AG08396 (cell line): ENCODE measurements at regions not wholly inside any gene's neighbourhood (a gene's known extent, or its start where the extent isn't known, plus 50 kb on each side); places are given as distances from the start of the nearest gene placed in this dataset.
"Not testable (repeated sequence)": the region's sequence is repeated elsewhere in the genome, so short reads cannot be mapped to it uniquely, and the experiment has no call there.

Experiments
- DNase-seq: peaks from one replicate; pipeline ENCODE4 v3.0.0; 2012; ENCODE audit warnings: low spot score, mixed read lengths

- DNase-seq, result no peak
These were observed 116.4 kb upstream of the FANCL start for GRCh38 chr2:58357521-58357920.

DNA sequence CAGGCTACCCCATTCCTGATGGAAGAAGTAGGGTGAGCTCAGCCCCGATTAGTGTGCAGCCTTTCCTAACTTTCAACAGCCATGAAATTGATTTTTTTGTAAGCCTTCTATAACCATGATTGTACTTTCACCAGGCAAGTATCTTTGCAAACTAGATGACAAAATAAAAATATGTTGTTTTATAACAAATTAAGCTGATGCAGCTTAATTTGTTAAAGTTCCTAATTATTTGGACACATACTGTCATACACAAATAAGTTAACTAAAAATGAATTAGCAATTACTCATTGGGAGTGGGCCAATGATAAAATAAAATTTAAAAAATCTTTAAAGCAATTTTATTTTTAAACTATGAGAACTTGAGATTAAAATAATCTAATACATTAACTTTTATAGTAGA is 113.1 kb upstream of the FANCL start:
- DNase-seq, result no peak

DNA sequence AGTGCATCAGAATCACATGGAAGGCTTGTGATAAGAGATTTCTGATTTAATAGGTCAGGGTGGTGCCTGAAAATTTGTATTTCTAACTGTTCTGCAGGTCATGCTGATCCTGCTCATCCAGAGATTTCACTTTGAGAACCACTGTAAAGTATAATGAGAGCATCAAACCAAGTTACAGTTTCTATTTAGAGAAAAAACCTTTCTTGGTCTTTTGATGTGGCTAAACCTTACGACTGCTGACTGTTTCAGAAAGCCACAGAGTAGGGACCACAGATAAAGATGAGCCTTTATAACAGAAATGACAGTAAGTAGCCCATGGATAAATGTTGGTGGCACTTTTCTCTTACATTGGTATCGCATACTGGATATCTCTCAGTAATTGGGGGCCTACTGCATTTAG is 109.4 kb upstream of the FANCL start:
- DNase-seq, result no peak

GRCh38 chr2:58347810-58348209 is 106.7 kb upstream of the FANCL start:
- DNase-seq, result no peak

DNA sequence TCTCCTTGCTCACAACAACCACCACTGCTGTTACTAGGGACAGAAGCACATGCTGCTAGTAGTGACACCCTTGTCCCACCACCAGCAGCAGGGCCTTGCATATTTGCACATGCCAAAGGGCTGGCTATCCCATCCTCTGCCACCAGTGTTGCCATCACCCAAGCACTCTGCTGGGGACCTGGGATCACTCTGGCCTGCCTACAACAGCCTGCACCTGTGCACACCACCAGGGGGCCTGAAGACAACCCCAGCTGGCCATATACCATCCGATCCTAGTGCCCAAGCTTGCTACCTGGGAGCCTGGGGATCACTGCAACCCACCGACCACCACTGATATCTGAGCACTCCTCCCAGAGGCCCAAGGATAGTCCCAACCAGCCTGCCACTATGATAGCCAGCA is 99.9 kb upstream of the FANCL start:
- DNase-seq, result no peak

- DNase-seq, result no peak
These were observed 98.6 kb upstream of the FANCL start for GRCh38 chr2:58339548-58340243.

DNA sequence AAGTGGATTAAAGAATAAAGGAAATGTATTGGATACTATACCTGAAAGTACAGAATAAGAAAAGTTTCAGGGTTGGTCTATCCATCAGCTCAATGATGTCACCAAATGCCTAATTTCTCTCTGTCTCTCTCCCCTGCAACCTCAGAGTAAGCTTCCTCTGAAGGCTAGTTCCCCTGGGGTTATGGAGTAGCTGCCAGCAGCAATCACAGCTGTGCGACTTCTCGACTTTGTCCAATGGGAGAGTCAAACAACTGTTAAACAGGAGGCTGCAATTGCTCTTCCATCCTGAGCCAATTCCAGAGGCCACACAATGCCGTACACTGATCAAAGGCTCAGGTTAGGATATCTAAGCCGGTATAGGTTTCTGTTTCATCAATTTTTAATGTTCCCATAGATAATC is 95.3 kb upstream of the FANCL start:
- DNase-seq, result no peak

DNA sequence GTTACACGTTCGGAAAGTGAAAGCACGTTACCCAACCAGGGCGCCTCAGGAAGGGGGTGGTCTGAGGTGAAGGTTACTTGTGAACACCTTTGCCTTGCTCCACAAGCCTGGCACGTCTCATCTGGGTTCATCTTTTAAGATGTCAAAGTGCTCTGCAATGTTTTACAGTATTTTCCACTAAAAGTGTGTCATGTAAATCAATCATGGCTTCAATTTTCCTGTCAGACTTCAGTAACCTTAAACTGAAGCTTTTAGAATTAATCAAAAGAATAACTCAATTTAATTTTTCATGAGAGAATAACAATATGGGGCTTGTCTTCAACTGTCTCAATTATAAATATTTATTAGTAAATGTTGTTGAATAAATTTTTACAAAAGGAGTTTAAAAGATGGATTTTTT is 93.3 kb upstream of the FANCL start:
- DNase-seq, result no peak

DNA sequence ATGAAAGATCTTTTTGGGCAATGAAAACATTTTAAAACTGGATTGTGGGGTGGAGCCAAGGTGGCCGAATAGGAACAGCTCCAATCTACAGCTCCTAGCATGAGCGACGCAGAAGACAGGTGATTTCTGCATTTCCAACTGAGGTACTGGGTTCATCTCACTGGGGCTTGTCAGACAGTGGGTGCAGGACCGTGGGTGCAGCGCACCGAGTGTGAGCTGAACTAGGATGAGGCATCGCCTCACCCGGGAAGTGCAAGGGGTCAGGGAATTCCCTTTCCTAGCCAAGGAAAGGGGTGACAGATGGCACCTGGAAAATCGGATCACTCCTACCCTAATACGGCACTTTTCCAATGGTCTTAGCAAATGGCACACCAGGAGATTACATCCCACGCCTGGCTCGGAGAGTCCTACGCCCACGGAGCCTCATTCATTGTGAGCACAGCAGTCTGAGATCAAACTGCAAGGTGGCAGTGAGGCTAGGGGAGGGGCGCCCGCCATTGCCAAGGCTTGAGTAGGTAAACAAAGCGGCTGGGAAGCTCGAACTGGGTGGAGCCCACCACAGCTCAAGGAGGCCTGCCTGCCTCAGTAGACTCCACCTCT is 84.3 kb upstream of the FANCL start:
- not testable (repeated sequence) for DNase-seq

DNA sequence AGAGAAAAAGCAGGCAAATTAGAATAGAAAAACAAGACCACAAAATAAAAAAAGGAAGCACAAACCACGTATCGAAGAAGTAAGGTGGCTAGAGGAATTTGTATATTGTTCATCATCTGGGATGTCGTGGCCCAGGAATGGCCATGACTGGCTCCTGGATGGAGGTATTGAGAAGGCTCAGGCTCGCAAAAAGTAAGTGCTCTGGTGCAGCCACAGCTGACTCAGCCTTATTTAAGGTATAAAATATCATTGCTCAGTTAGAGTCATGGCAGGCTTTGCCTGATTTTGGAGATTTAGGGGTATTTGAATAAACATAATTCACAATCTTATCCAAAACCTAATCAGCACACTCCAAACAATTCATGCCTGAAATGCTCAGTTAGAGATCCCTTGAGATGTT is 78.4 kb upstream of the FANCL start:
- DNase-seq, result no peak

DNA sequence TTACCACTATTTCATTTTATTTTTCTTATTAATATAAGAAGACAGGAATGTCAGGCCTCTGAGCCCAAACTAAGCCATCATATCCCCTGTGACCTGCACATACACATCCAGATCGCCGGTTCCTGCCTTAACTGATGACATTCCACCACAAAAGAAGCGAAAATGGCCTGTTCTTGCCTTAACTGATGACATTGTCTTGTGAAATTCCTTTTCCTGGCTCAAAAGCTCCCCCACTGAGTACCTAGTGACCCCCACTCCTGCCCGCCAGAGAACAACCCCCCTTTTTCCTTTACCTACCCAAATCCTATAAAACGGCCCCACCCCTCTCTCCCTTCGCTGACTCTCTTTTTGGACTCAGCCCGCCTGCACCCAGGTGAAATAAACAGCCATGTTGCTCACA is 77.8 kb upstream of the FANCL start:
- DNase-seq, result not testable (repeated sequence)

- DNase-seq, result no peak
These were observed 72.8 kb upstream of the FANCL start for GRCh38 chr2:58313926-58314325.

DNA sequence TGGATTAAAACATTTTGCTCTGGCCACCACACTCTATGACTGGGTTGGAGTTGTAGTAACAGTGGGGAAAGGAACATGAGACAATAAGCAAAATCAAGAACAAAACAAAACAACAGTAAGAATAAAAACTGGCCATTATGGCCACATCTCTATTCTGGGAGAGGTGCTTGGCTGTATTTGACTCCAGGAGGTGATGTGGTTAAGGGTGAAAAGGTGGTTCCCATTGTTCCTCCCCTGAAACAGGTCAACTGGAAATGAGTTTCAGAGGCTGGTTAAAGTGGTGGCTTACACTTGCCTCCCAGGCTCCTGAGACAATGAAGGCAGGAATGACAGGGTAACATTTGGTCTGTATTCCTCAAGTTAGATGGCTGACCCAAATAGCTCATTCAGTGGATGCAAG is 67.3 kb upstream of the FANCL start:
- DNase-seq, result no peak

DNA sequence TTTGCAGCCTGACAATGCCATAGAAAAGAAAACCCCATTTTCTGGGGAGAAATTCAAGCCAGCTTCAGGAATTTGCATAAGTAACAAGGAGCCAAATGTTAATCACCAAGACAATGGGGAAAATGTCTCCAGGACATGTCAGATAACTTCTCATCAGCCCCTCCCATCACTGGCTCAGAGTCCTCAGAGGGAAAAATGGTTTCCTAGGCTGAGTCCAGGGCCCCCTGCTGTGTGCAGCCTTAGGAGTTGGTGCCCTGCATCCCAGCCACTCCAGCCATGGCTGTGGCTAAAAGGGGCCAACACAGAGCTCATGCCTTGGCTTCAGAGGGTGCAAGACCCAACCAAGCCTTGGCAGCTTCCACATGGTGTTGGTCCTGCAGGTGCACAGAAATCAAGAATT is 63.7 kb upstream of the FANCL start:
- DNase-seq, result no peak

DNA sequence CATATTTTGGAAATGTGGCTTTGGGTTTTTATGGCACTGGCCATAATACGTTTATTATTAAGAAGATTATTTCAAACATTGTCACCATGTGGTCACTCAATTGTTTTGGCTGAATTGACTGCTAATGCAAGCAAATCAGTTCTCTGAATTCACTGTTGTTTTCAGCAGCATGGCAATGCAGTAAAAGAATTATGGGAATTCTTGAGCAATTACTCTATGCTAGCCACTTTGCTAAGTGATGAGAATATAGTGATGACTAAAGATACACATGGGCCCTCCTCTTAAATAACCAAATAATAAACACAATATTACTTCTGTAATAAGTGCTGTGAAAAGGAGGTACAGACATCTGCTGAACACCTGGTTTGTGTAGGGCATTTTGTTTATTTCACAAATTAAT is 58.0 kb upstream of the FANCL start:
- DNase-seq, result no peak

- no peak for DNase-seq
These were observed 51.9 kb upstream of the FANCL start for GRCh38 chr2:58293056-58293455.

- DNase-seq, result no peak
These were observed 50.8 kb upstream of the FANCL start for GRCh38 chr2:58291726-58292438.
